NCI-H1436 (cell line): ENCODE measurements at regions not wholly inside any gene's neighbourhood (a gene's known extent, or its start where the extent isn't known, plus 50 kb on each side); places are given as distances from the start of the nearest gene placed in this dataset.
A peak's percentile ranks its signal among the peaks of the same experiment; 100 is the strongest.
"Not testable (repeated sequence)": the region's sequence is repeated elsewhere in the genome, so short reads cannot be mapped to it uniquely, and the experiment has no call there.

ENCODE experiments used
- DNase-seq: peaks from one replicate; lab custom pipeline; 2025; lab: John Stamatoyannopoulos, UW

- DNase-seq, result no peak
These were observed 144.3 kb upstream of the KLF3 start for GRCh38 chr4:38519666-38520065.

- no peak for DNase-seq
These were observed 140.9 kb upstream of the KLF3 start for GRCh38 chr4:38523054-38523453.

GRCh38 chr4:38523524-38524448, 140.2 kb upstream of the KLF3 start:
- no peak for DNase-seq

GRCh38 chr4:38526412-38526811, 137.6 kb upstream of the KLF3 start:
- no peak for DNase-seq

GRCh38 chr4:38529189-38530115, 134.5 kb upstream of the KLF3 start:
- DNase-seq, result peak; percentile 21

GRCh38 chr4:38530486-38530885, 133.5 kb upstream of the KLF3 start:
- DNase-seq, result no peak

GRCh38 chr4:38531141-38531727, 132.8 kb upstream of the KLF3 start:
- DNase-seq, result peak; percentile 32

GRCh38 chr4:38532908-38533499, 131.0 kb upstream of the KLF3 start:
- no peak for DNase-seq

GRCh38 chr4:38534344-38535045, 129.5 kb upstream of the KLF3 start:
- no peak for DNase-seq

GRCh38 chr4:38535071-38535470, 128.9 kb upstream of the KLF3 start:
- not testable (repeated sequence) for DNase-seq

- DNase-seq, result no peak
These were observed 128.3 kb upstream of the KLF3 start for GRCh38 chr4:38535717-38536116.

- no peak for DNase-seq
These were observed 127.3 kb upstream of the KLF3 start for GRCh38 chr4:38536716-38537115.

GRCh38 chr4:38537666-38538065, 126.3 kb upstream of the KLF3 start:
- no peak for DNase-seq

- DNase-seq, result no peak
These were observed 125.5 kb upstream of the KLF3 start for GRCh38 chr4:38538517-38538916.

GRCh38 chr4:38539501-38539900, 124.5 kb upstream of the KLF3 start:
- no peak for DNase-seq

- no peak for DNase-seq
These were observed 116.9 kb upstream of the KLF3 start for GRCh38 chr4:38547052-38547451.

- DNase-seq, result no peak
These were observed 115.7 kb upstream of the KLF3 start for GRCh38 chr4:38548256-38548655.

- no peak for DNase-seq
These were observed 104.6 kb upstream of the KLF3 start for GRCh38 chr4:38559374-38559773.

- no peak for DNase-seq
These were observed 103.7 kb upstream of the KLF3 start for GRCh38 chr4:38560340-38560739.

- DNase-seq, result no peak
These were observed 103.0 kb upstream of the KLF3 start for GRCh38 chr4:38560768-38561558.
